NCI-H146 (cell line): ENCODE measurements at regions not wholly inside any gene's neighbourhood (a gene's known extent, or its start where the extent isn't known, plus 50 kb on each side); places are given as distances from the start of the nearest gene placed in this dataset.
"Not testable (repeated sequence)": the region's sequence is repeated elsewhere in the genome, so short reads cannot be mapped to it uniquely, and the experiment has no call there.

ENCODE experiments used
- DNase-seq: peaks from one replicate; lab custom pipeline; 2025; lab: John Stamatoyannopoulos, UW

- no peak for DNase-seq
Observed at GRCh38 chr2:236375973-236376476, 111.8 kb upstream of the ASB18 start.

GRCh38 chr2:236376566-236377244 lies 112.5 kb upstream of the ASB18 start:
- no peak for DNase-seq

GRCh38 chr2:236380051-236380612 lies 115.9 kb upstream of the ASB18 start:
- DNase-seq: no peak

- not testable (repeated sequence) for DNase-seq
Observed at GRCh38 chr2:236381253-236381652, 117.0 kb upstream of the ASB18 start.

- DNase-seq: not testable (repeated sequence)
Observed at GRCh38 chr2:236389284-236390216, 125.3 kb upstream of the ASB18 start.

- no peak for DNase-seq
Observed at GRCh38 chr2:236393101-236393500, 128.9 kb upstream of the ASB18 start.

GRCh38 chr2:236393581-236393980 lies 129.4 kb upstream of the ASB18 start:
- no peak for DNase-seq

GRCh38 chr2:236394571-236394970 lies 130.4 kb upstream of the ASB18 start:
- DNase-seq: no peak

GRCh38 chr2:236395067-236395466 lies 130.9 kb upstream of the ASB18 start:
- DNase-seq: no peak

- DNase-seq: no peak
Observed at GRCh38 chr2:236396818-236397350, 132.7 kb upstream of the ASB18 start.

- DNase-seq: no peak
Observed at GRCh38 chr2:236397681-236398080, 133.5 kb upstream of the ASB18 start.

- no peak for DNase-seq
Observed at GRCh38 chr2:236399409-236399808, 135.2 kb upstream of the ASB18 start.

- no peak for DNase-seq
Observed at GRCh38 chr2:236400046-236400574, 135.9 kb upstream of the ASB18 start.

- no peak for DNase-seq
Observed at GRCh38 chr2:236400594-236401360, 136.6 kb upstream of the ASB18 start.

GRCh38 chr2:236402033-236402790 lies 138.0 kb upstream of the ASB18 start:
- no peak for DNase-seq

GRCh38 chr2:236403125-236403524 lies 138.9 kb upstream of the ASB18 start:
- DNase-seq: no peak

- DNase-seq: no peak
Observed at GRCh38 chr2:236403811-236404210, 139.6 kb upstream of the ASB18 start.

GRCh38 chr2:236404346-236404745 lies 140.1 kb upstream of the ASB18 start:
- no peak for DNase-seq

GRCh38 chr2:236405357-236405756 lies 141.2 kb upstream of the ASB18 start:
- no peak for DNase-seq

GRCh38 chr2:236408090-236408489 lies 143.9 kb upstream of the ASB18 start:
- DNase-seq: no peak

- no peak for DNase-seq
Observed at GRCh38 chr2:236408786-236409185, 144.6 kb upstream of the ASB18 start.
